Omental fat pad (tissue), 3 donors: ENCODE measurements at regions not wholly inside any gene's neighbourhood (a gene's known extent, or its start where the extent isn't known, plus 50 kb on each side); places are given as distances from the start of the nearest gene placed in this dataset.

Source experiments
- ATAC-seq: fragments of 150-250 bp; one replicate; pipeline ENCODE4 v1.9.1; 2016; ENCODE audit warnings: mild to moderate bottlenecking, moderate library complexity; ENCODE audit not compliant: low FRiP score
- DNase-seq: peaks from one replicate; pipeline ENCODE4 v3.0.0-alpha.2; 2019; ENCODE audit warnings: low spot score
- TF ChIP-seq, protein P1 (sequence below), 3 donors: fragments of 450-650 bp; IDR thresholded peaks; one replicate each; pipeline ENCODE4 v1.5.1; 2016 to 2017; ENCODE audit warnings: antibody characterized with exemption in 3 of 3, mild to moderate bottlenecking in 3 of 3, moderate library complexity in 2 of 3

GRCh38 chr11:91755951-91756707, 468.5 kb upstream of the FAT3 start:
- DNase-seq (no peak), ATAC-seq (no peak)
- TF ChIP-seq, protein P1, sequence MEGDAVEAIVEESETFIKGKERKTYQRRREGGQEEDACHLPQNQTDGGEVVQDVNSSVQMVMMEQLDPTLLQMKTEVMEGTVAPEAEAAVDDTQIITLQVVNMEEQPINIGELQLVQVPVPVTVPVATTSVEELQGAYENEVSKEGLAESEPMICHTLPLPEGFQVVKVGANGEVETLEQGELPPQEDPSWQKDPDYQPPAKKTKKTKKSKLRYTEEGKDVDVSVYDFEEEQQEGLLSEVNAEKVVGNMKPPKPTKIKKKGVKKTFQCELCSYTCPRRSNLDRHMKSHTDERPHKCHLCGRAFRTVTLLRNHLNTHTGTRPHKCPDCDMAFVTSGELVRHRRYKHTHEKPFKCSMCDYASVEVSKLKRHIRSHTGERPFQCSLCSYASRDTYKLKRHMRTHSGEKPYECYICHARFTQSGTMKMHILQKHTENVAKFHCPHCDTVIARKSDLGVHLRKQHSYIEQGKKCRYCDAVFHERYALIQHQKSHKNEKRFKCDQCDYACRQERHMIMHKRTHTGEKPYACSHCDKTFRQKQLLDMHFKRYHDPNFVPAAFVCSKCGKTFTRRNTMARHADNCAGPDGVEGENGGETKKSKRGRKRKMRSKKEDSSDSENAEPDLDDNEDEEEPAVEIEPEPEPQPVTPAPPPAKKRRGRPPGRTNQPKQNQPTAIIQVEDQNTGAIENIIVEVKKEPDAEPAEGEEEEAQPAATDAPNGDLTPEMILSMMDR (IDR thresholded peaks at IDR 0.05) = no peak

DNA sequence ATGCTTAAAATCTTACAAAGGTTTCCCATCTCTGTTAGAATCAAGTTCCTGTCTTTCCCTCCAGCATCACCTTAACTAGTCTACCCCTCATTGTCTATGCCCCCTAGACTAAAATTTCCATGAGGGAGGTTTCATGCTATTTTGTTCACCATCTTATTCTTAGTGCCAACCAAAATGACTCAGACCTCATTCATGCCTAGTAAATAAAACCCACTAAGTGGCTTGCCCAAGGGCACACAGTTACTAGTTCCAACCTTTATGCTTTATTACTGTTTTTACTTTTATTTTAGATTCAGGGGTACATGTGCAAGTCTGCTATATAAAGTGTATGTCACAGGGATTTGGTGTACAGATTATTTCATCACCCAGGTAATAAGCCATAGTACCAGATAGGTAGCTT, 469.1 kb upstream of the FAT3 start:
- DNase-seq (no peak), ATAC-seq (no peak)
- TF ChIP-seq, protein P1 (IDR thresholded peaks at IDR 0.05) = no peak

DNA sequence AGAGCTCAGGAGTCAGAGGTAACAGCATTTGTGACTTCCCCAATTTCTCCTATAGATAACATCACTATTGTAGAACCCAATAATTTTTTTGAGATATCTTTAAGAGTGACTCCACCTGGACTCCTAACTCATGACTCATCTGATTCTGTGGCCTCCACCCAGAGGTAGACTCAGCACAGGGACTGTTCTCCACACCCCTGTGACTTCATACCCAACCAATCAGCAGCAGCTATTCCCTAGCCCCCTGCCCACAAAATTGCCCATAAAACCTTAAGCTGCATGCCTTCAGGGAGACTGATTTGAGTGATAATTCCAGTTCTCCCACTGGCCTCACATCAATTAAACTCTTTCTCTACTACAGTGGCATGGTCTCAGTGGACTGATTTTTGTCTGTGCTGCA, 475.4 kb upstream of the FAT3 start:
- TF ChIP-seq, protein P1 (IDR thresholded peaks at IDR 0.05) = no peak
- ATAC-seq (no peak), DNase-seq (no peak)

- no peak for ATAC-seq
- TF ChIP-seq, protein P1 (IDR thresholded peaks at IDR 0.05) = no peak
- DNase-seq = no peak
These were observed 482.5 kb upstream of the FAT3 start for GRCh38 chr11:91742155-91742554.

DNA sequence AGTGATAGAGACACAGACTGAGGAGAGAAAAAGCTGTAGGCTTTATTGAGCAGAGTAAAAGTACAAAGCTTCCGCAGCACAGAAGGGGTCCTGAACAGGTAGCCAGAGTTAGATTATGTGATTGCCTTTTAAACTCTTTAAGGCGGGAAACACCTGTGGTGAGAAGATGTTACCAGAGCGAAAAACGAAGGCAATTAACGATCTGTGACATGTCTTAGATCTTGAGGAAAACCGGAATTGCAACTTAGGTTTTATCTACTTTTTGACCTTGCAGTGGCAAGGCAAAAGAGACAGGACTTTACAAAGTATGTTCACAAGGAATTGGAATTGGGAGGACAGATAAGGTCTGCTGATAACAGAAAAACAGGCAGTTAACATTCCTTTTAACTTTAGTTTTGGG, 493.6 kb upstream of the FAT3 start:
- DNase-seq = no peak
- no peak for ATAC-seq
- TF ChIP-seq, protein P1 (IDR thresholded peaks at IDR 0.05) = no peak

DNA sequence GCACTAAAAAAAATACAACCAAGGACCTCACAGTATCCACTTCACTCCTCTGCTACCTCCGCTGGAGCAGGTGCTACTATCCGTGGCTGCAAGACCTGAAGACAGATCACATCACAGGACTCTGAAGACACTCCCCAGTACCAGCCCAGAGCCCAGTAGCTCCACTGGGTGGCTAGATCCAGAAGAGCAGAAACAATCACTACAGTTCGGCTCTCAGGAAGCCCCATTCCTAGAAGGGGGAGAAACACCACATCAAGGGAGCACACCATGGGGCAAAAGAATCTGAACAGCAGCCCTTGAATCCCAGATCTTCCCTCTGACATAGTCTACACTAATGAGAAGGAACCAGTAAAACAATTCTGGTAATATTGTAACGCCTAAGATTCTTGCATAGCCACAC, 494.0 kb upstream of the FAT3 start:
- TF ChIP-seq, protein P1 (IDR thresholded peaks at IDR 0.05) = no peak
- no peak for ATAC-seq

GRCh38 chr11:91730057-91730456, 494.6 kb upstream of the FAT3 start:
- no peak for ATAC-seq
- no peak for DNase-seq
- TF ChIP-seq, protein P1 (IDR thresholded peaks at IDR 0.05) = no peak

More for the DNA sequence above, 494.0 kb upstream of the FAT3 start:
- no peak for DNase-seq
